Panc1 (cell line): ENCODE measurements at regions not wholly inside any gene's neighbourhood (a gene's known extent, or its start where the extent isn't known, plus 50 kb on each side); places are given as distances from the start of the nearest gene placed in this dataset.

Source experiments
- ATAC-seq: fragments of 200-7000 bp; cut with Tn5 transposase; 2 replicates; pipeline ENCODE4 v1.9.1; 2020; ENCODE audit warnings: mild to moderate bottlenecking, moderate library complexity
- BruUV-seq: library from RNA; stranded (reverse); fragments of 400-500 nt; replicated peaks from 2 replicates; lab custom pipeline; 2021; lab: Mats Ljungman, UMichigan
- CTCF ChIA-PET: fragments of 300-600 bp; sonication (Branson Sonifier 250); formaldehyde crosslinking; loops from one replicate; lab custom pipeline; 2022; ENCODE audit warnings: antibody characterized with exemption; lab: Charles Lee
- POLR2A ChIA-PET: fragments of 300-600 bp; sonication (Branson Sonifier 250); formaldehyde crosslinking; loops from one replicate; lab custom pipeline; 2022; ENCODE audit warnings: antibody characterized with exemption; lab: Charles Lee
- DNase-seq: peaks from one replicate; pipeline ENCODE4 v3.0.0-alpha.2; 2010; ENCODE audit warnings: low read depth, low spot score
- H3K27ac ChIP-seq: 2 replicates; pipeline ENCODE4 v1.5.1; 2011; ENCODE audit warnings: mild to moderate bottlenecking, low read length, inconsistent platforms
- H3K27me3 ChIP-seq: fragments of 200-500 bp; sonication (Bioruptor generic); 2 replicates; pipeline ENCODE4 v1.6.0; 2014; ENCODE audit warnings: low read length, inconsistent platforms; ENCODE audit not compliant: control insufficient read depth, insufficient read depth
- H3K36me3 ChIP-seq: fragments of 200-500 bp; sonication (Bioruptor generic); 2 replicates; pipeline ENCODE4 v1.5.1; 2014; ENCODE audit warnings: inconsistent platforms, mild to moderate bottlenecking, low read length, moderate library complexity; ENCODE audit not compliant: control insufficient read depth, insufficient read depth
- H3K4me1 ChIP-seq: 2 replicates; pipeline ENCODE4 v1.5.1; 2011; ENCODE audit warnings: inconsistent platforms, mild to moderate bottlenecking, low read length, moderate library complexity; ENCODE audit not compliant: control insufficient read depth, insufficient read depth
- H3K4me3 ChIP-seq, 2 experiments: 2 replicates each; pipeline ENCODE4 v1.5.1; 2011 to 2012; ENCODE audit warnings: low read depth in 2 of 2, low read length in 2 of 2, mild to moderate bottlenecking in 2 of 2, inconsistent platforms in 1 of 2, moderate library complexity in 1 of 2
- H3K9me3 ChIP-seq: fragments of 200-500 bp; sonication (Bioruptor generic); 2 replicates; pipeline ENCODE4 v1.5.1; 2014; ENCODE audit warnings: low read depth, mild to moderate bottlenecking, inconsistent platforms, low read length, moderate library complexity; ENCODE audit not compliant: control insufficient read depth, insufficient read depth
- CTCF ChIP-seq: fragments of 450-650 bp; IDR thresholded peaks from 2 replicates; pipeline ENCODE4 v1.5.1; 2017; ENCODE audit warnings: mild to moderate bottlenecking
- POLR2AphosphoS5 ChIP-seq: IDR thresholded peaks from 2 replicates; pipeline ENCODE4 v1.6.1; 2012; ENCODE audit warnings: mild to moderate bottlenecking, low read depth, low read length, moderate library complexity
- SIN3A ChIP-seq: IDR thresholded peaks from 2 replicates; pipeline ENCODE4 v1.6.1; 2012; ENCODE audit warnings: low read depth, mild to moderate bottlenecking, low read length, moderate library complexity, borderline replicate concordance; ENCODE audit not compliant: insufficient read depth
- TCF7L2 ChIP-seq: IDR thresholded peaks from 2 replicates; pipeline ENCODE4 v1.6.1; 2011; ENCODE audit warnings: mild to moderate bottlenecking, low read depth, low read length, inconsistent platforms
- in situ Hi-C: cut with HindIII; loops from 2 replicates; pipeline ENCODE4 v1.10.0; 2016; ENCODE audit warnings: low sequenced_read_pairs, low pct_unique_long_range_greater_than_20kb
- intact Hi-C: fragments of 100-400 bp; cut with micrococcal nuclease; formaldehyde crosslinking; loops from one replicate; pipeline ENCODE4 v1.10.0; 2022; ENCODE audit not compliant: unreplicated experiment
- TF ChIP-seq, protein P1 (sequence below), 2 experiments: IDR thresholded peaks; 2 replicates each; pipeline ENCODE4 v1.6.1; 2011 to 2012; ENCODE audit warnings: low read depth in 2 of 2, control low read depth in 1 of 2, low read length in 1 of 2, mild to moderate bottlenecking in 1 of 2, moderate library complexity in 1 of 2; ENCODE audit not compliant: insufficient read depth in 1 of 2

- TF ChIP-seq POLR2AphosphoS5: no peak
- TF ChIP-seq TCF7L2: no peak
- no peak for TF ChIP-seq CTCF
- no peak for TF ChIP-seq SIN3A
- TF ChIP-seq, protein P1, sequence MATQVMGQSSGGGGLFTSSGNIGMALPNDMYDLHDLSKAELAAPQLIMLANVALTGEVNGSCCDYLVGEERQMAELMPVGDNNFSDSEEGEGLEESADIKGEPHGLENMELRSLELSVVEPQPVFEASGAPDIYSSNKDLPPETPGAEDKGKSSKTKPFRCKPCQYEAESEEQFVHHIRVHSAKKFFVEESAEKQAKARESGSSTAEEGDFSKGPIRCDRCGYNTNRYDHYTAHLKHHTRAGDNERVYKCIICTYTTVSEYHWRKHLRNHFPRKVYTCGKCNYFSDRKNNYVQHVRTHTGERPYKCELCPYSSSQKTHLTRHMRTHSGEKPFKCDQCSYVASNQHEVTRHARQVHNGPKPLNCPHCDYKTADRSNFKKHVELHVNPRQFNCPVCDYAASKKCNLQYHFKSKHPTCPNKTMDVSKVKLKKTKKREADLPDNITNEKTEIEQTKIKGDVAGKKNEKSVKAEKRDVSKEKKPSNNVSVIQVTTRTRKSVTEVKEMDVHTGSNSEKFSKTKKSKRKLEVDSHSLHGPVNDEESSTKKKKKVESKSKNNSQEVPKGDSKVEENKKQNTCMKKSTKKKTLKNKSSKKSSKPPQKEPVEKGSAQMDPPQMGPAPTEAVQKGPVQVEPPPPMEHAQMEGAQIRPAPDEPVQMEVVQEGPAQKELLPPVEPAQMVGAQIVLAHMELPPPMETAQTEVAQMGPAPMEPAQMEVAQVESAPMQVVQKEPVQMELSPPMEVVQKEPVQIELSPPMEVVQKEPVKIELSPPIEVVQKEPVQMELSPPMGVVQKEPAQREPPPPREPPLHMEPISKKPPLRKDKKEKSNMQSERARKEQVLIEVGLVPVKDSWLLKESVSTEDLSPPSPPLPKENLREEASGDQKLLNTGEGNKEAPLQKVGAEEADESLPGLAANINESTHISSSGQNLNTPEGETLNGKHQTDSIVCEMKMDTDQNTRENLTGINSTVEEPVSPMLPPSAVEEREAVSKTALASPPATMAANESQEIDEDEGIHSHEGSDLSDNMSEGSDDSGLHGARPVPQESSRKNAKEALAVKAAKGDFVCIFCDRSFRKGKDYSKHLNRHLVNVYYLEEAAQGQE (IDR thresholded peaks at IDR 0.05; ENCODE audit: insufficient read depth in 1 of 2, low read depth in 2 of 2, low read length in 1 of 2): no peak
- CTCF ChIA-PET: interaction anchor here (0.6 kb wide), 1 partner anchor 557 kb away, joined by 3 read pairs; no protein-coding TSS in a partner anchor
Observed at GRCh38 chr7:85587785-85588184, 400.9 kb upstream of the SEMA3D start.

DNA sequence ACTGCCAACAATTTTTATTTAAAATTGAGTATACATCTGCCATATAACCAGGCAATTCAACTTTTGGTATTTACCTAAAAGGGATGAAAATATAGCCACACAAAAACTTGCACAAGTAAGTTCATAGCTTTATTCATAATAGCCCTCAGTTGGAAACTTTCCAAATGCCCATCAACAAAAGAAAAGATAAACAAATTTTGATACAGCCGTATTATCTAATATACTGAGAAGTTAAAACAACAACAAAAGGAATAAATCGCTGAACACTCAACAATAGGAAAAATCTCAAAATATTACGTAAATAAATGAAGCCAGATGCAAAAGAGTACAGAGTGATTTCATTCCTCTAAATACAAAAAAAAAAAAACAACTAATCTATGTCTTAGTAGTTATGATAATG lies 399.2 kb upstream of the SEMA3D start:
- ChIA-PET CTCF (no interaction called here), POLR2A (no interaction called here)
- no peak overlapping the region for H3K27ac ChIP-seq
- TF ChIP-seq CTCF: no peak
- no peak for TF ChIP-seq TCF7L2
- TF ChIP-seq, protein P1 (IDR thresholded peaks at IDR 0.05; ENCODE audit: insufficient read depth in 1 of 2, low read depth in 2 of 2, low read length in 1 of 2): no peak
- no peak for TF ChIP-seq POLR2AphosphoS5
- TF ChIP-seq SIN3A: no peak
- ATAC-seq (no peak), DNase-seq (no peak)
- in situ Hi-C loops (no loop called here), intact Hi-C loops (no loop called here)
- H3K9me3 ChIP-seq: no peaks in the 10 kb centered on the region
- H3K36me3 ChIP-seq: no peaks in the 10 kb centered on the region
- H3K4me3 ChIP-seq: no peak overlapping the region
- BruUV-seq: no TSS peak
- no peaks in the 10 kb centered on the region for H3K4me1 ChIP-seq
- H3K27me3 ChIP-seq: no peaks in the 10 kb centered on the region

More at GRCh38 chr7:85587785-85588184, 400.9 kb upstream of the SEMA3D start:
- BruUV-seq: no TSS peak
- ATAC-seq (no peak), DNase-seq (no peak)
- no peaks in the 10 kb centered on the region for H3K36me3 ChIP-seq
- no peaks in the 10 kb centered on the region for H3K9me3 ChIP-seq
- intact Hi-C loops: no loop called here
- POLR2A ChIA-PET: no interaction called here
- H3K27ac ChIP-seq: no peak overlapping the region
- H3K4me3 ChIP-seq: no peak overlapping the region
- in situ Hi-C loops: no loop called here
- no peaks in the 10 kb centered on the region for H3K4me1 ChIP-seq
- H3K27me3 ChIP-seq: no peaks in the 10 kb centered on the region
